GM12873 (cell line): ENCODE measurements at regions not wholly inside any gene's neighbourhood (a gene's known extent, or its start where the extent isn't known, plus 50 kb on each side); places are given as distances from the start of the nearest gene placed in this dataset.
A peak's percentile ranks its signal among the peaks of the same experiment; 100 is the strongest.

Experiments used
- TF ChIP-seq, protein P1 (sequence below): IDR thresholded peaks from 2 replicates; pipeline ENCODE4 v1.5.1; 2012; ENCODE audit warnings: low read depth, mild to moderate bottlenecking, moderate library complexity, low read length, control low read depth; ENCODE audit not compliant: insufficient read depth; ENCODE audit errors: missing control alignments

DNA sequence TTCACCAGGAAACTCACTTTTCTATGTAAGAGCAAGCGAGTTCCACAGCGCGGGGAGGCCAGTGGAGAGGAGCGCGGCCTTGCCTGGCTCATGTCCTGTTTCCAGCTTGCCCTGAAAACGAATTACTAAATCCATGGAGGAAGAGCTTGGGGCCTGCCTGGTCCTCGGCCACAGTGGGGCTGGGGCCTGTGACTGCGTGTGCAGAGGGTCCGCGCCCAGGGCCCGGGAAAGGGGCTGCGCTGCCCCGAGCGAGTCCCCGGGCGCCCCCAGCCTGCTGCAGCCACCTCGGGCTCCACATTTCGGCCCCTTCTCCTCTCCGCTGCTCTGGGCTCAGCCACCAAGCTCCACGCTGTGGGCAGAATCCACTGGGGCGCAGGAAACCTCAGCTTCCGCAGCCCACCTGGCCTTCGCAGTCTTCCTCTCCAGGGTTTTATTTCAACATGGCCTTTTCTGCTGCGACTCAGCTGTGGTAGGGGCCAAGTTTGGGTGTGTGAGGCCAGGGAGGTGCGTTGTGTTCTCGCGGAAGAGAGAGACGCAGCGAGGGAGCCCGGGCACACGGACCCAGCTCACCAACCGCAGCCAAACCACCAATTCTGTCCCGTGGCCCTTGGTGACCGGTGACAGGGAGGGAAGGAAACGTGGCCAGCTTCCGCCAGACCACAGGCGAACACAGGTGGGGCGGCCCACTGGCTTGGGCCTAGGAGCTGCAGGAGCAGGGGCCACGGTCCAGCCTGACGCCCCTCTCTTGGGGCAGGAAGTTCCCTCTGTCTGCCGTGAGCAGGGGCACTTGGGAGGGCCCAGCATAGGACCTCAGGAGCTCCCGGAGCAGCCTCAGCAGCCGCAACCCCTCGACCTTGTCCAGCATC is 211.4 kb downstream of the ERMARD start:
- TF ChIP-seq, protein P1, sequence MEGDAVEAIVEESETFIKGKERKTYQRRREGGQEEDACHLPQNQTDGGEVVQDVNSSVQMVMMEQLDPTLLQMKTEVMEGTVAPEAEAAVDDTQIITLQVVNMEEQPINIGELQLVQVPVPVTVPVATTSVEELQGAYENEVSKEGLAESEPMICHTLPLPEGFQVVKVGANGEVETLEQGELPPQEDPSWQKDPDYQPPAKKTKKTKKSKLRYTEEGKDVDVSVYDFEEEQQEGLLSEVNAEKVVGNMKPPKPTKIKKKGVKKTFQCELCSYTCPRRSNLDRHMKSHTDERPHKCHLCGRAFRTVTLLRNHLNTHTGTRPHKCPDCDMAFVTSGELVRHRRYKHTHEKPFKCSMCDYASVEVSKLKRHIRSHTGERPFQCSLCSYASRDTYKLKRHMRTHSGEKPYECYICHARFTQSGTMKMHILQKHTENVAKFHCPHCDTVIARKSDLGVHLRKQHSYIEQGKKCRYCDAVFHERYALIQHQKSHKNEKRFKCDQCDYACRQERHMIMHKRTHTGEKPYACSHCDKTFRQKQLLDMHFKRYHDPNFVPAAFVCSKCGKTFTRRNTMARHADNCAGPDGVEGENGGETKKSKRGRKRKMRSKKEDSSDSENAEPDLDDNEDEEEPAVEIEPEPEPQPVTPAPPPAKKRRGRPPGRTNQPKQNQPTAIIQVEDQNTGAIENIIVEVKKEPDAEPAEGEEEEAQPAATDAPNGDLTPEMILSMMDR = no peak

DNA sequence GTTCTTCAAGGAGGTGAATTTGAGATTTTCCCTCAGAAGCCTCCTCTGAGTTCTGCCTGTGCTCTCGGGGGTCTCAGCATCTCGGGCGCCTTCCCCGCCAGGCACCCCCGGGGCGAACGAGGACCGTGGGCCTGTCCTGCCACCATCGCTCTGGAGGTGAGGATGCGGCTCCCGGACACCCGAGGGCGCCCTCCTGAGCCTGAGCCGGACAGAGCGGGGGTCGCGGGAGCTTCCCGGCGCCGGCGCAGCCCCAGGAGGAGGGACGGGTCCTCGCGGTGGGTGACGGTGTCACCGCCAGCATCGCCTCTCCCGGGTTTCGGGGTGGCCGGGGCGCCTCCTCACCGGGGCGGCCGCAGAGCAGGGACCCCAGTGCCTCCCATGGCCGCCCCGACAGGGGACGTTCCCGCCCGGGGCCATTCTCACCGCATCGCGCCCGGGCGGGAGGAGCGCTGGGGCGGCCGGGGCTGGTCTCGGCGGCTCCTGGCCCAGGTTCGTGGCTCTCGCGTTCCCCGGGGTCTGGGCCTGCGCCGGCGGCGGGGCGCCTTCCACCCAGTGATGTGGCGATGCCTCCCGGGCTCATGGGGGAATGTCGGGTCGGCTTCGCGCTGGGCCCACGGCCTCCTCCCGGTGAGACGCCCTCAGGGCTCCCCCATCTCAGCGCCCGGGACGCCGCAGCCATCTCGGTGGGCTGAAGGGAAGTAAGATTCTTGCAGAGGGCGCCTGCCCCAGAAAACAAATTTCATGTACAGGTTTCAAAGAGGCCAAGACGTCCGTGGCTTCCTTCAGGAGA is 210.5 kb downstream of the ERMARD start:
- TF ChIP-seq, protein P1 = peak; percentile 10

DNA sequence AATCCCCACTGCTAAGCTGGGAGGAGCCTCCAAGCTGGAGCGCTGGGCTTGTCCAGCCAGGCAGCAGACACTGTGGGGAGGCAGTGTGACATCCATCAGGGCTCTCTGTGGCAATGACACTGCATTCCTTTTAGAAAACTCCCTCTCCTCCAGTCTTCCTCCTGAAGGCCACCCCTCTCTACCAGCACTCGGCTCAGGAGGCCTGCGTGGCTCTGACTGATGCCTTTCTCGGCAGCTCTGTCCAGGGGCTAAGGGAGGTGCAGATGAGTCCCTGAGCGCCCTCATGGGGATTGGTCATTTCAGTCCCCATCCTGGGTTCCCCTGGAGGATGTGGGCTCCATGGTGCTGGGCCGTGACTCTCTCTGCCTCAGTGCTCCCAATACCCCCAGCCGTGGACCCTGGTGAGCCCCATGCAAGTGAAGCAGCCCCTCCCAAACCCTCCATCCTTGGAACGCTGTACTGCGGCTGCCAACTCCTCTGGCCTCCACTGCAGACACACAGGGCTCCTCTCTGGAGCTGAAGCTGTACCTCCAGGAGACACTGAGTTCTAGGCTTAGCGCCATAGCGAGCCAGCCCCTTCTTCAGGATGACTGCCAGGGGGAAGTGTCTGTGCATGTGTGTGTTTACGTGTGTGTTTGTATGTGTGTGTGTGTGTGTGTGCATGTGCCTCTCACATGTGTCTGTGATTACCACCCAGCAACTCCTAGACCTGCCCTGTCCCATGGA is 209.6 kb downstream of the ERMARD start:
- TF ChIP-seq, protein P1 = no peak

DNA sequence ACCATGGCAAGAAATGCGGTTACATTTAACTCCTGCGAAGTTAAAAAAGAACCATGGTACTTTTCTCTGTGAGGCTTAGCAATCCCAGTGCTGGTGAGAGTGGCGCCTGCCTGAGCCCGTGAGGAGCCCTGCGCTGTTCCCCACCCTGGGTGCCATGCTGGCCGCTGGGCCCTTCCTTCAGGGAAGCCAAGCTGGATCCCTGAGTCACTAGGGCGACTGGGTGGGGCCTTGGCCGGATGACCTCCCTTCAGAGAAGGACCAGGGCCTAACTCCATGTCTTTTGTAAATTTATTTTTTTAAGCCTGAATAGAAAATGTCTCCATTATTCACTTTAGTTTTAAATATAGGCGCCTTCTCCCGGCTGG is 209.1 kb downstream of the ERMARD start:
- TF ChIP-seq, protein P1 = no peak

DNA sequence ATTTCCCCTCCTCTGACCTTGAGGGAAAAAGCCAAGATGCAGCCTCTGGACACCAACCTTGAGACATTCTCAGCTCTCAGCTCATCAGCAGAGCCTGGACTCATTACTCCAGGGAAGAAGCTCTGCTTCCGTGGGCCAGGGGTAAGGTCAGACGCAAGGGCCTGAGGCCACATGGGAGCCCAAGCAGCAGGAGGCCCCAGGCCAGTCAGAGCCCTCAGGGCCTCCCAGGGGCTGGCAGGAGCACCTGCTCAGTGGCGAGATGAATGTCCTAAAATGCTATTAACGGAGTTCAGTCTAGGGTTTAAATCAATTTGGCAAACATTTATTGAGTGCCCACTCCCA is 208.6 kb downstream of the ERMARD start:
- TF ChIP-seq, protein P1 = no peak

DNA sequence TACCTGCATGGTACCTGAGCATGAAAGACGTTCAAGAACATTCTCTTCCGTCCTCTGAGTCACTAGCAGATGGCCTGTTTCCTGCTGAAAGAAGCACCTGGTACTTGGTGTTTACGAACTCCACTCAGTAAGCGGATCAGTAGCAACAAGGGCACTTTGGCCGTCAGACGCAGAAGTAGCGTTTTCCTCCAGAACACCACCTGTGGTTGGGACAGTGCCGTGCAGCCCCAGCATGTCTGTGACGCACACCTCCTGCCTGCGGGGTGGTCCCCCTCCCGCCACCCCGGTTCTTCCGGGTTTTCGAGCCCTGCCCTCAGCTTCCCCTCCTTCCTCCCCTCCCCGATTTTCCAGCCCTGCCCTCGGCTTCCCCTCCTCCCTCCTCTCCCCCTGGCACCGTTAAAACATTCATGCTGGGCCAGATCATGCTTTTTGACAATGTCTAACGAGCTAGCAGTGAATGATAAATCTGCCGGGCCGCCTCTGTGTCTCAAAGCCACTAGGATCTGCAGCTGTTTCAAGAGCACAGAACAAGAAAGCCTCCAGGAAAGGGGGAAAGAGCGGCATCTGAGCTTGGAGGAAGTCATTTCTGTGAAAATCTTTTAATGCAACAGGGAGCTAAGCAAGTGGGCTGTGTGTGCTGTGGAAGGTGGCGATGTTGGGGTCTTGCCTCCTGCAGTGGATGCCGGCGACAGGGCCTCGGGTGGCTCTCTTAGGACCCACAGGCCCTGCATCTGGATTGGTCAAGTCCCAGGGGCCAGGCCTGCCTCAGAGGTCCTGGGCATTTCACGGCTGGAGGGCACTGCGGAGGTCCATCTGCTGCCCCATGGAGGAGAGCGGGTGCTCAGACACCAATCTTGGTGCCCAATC is 207.9 kb downstream of the ERMARD start:
- TF ChIP-seq, protein P1 = peak; percentile 7
